ENCODE measurements at regions not wholly inside any gene's neighbourhood (a gene's known extent, or its start where the extent isn't known, plus 50 kb on each side); places are given as distances from the start of the nearest gene placed in this dataset.

GRCh38 chr20:56762401-56762800 lies 133.3 kb downstream of the TFAP2C start:
- CTCF ChIA-PET, result no interaction called here
- Histone ChIP-seq H3K4me2 (ENCODE audit: low read length) (no peak overlapping the region), H3K27me3 (ENCODE audit: insufficient read depth, low read length) (no peaks in the 10 kb centered on the region), H4K20me1 (ENCODE audit: insufficient read depth) (no peaks in the 10 kb centered on the region), H3K4me3 (replicated peaks in 1 of 2; ENCODE audit: low read depth in 1 of 2, low read length in 2 of 2) (no peak overlapping the region), H3K9me3 (ENCODE audit: control insufficient read depth in 1 of 2, insufficient read depth in 1 of 2, low read depth in 1 of 2, low read length in 2 of 2) (no peaks in the 10 kb centered on the region), H3K4me1 (ENCODE audit: control insufficient read depth in 1 of 2, insufficient read depth in 2 of 2, low read length in 2 of 2) (no peaks in the 10 kb centered on the region), H3K27ac (ENCODE audit: low read depth, low read length) (no peak overlapping the region), H2AFZ (ENCODE audit: low read depth, low read length, poor library complexity, severe bottlenecking) (no peak overlapping the region), H3K9ac (ENCODE audit: low read length) (no peak overlapping the region), H3K9me2 (ENCODE audit: insufficient read depth) (no peaks in the 10 kb centered on the region), H3K79me2 (ENCODE audit: insufficient read depth, low read length) (no peaks in the 10 kb centered on the region), H3K36me3 (ENCODE audit: control insufficient read depth in 1 of 2, insufficient read depth in 2 of 2, low read length in 2 of 2) (no peaks in the 10 kb centered on the region)
- BruUV-seq (replicated peaks), result no TSS peak
- intact Hi-C loops (cut with micrococcal nuclease), result no loop called here
- POLR2A ChIA-PET, result no interaction called here
- DNase-seq (ENCODE audit: low read depth, low spot score), result no peak
- ATAC-seq, result no peak
- no peak for TF ChIP-seq SP1 (IDR thresholded peaks at IDR 0.05; ENCODE audit: low read depth)
- no peak for TF ChIP-seq EZH2 (IDR thresholded peaks at IDR 0.05)
- no peak for TF ChIP-seq EGR1 (IDR thresholded peaks at IDR 0.05; ENCODE audit: low read depth)
- TF ChIP-seq ZFX (IDR thresholded peaks at IDR 0.05), result no peak
- TF ChIP-seq YY1 (IDR thresholded peaks at IDR 0.05; ENCODE audit: extremely low read depth, insufficient replicate concordance, low read depth, low read length), result no peak
- no peak for TF ChIP-seq CBX3 (IDR thresholded peaks at IDR 0.05; ENCODE audit: low read depth)
- no peak for TF ChIP-seq MAX (IDR thresholded peaks at IDR 0.05)
- TF ChIP-seq RAD21 (IDR thresholded peaks at IDR 0.05; ENCODE audit: low read depth), result no peak
- TF ChIP-seq CEBPB (IDR thresholded peaks at IDR 0.05; ENCODE audit: low read depth), result no peak
- TF ChIP-seq EZH2phosphoT487 (IDR thresholded peaks at IDR 0.05; ENCODE audit: borderline replicate concordance), result no peak
- TF ChIP-seq ATF3 (IDR thresholded peaks at IDR 0.05), result no peak
- no peak for TF ChIP-seq JUND (IDR thresholded peaks at IDR 0.05)
- no peak for TF ChIP-seq ZNF274 (IDR thresholded peaks at IDR 0.05; ENCODE audit: low read depth, low read length)
- TF ChIP-seq FOSL1 (IDR thresholded peaks at IDR 0.05; ENCODE audit: low read depth), result no peak
- no peak for TF ChIP-seq TCF7L2 (IDR thresholded peaks at IDR 0.05; ENCODE audit: borderline replicate concordance, extremely low read depth, insufficient read depth, insufficient read length)
- RAD21 ChIA-PET (ENCODE audit: low non-redundant PET in 1 of 2, low total read pairs in 2 of 2, uncharacterized antibody in 2 of 2, unreplicated experiment in 2 of 2), result no interaction called here
